ENCODE measurements at regions not wholly inside any gene's neighbourhood (a gene's known extent, or its start where the extent isn't known, plus 50 kb on each side); places are given as distances from the start of the nearest gene placed in this dataset.

DNA sequence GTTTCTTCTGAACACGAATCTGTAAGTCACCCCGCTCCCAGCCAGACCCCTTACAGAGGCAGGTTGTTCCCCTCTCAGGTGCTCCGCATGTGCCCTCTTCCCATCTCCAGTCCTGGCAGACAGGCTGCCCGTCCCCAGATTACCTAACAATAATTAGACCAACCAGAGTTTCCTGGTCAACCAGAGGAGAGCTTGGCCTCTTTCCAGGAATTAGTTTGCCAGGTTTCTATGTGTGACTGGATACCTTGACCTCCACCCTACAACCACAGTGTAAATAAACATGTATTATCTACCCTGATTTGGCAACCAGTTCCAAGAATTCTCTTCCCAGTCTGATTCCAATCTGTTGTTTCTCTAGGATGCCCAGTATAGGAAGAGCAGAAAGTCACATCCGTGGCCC is 178.0 kb upstream of the UMPS start:
- Histone ChIP-seq H3K4me3 (replicated peaks in 1 of 3; ENCODE audit: insufficient read depth in 1 of 3, low read depth in 1 of 3, low read length in 3 of 3) (no peak overlapping the region), H3K27ac (ENCODE audit: insufficient read depth, low read depth, low read length) (no peak overlapping the region), H3K4me2 (ENCODE audit: insufficient read depth, low read length) (no peak overlapping the region), H4K20me1 (replicated peaks; ENCODE audit: control insufficient read depth, extremely low read depth, insufficient read depth, low read length) (no peaks in the 10 kb centered on the region), H2AFZ (ENCODE audit: low read depth, low read length) (no peak overlapping the region), H3K9ac (replicated peaks; ENCODE audit: extremely low read depth, insufficient read depth, low read length) (no peak overlapping the region), H3K79me2 (ENCODE audit: control insufficient read depth, insufficient read depth, low read length) (no peaks in the 10 kb centered on the region), H3K4me1 (ENCODE audit: control insufficient read depth, extremely low read depth, insufficient read depth, low read length) (peaks cover 11% of the 10 kb centered on the region), H3K9me1 (replicated peaks; ENCODE audit: control insufficient read depth, extremely low read depth, insufficient read depth, low read length) (no peaks in the 10 kb centered on the region), H3K9me3 (replicated peaks; ENCODE audit: control insufficient read depth, insufficient read depth, low read length) (no peaks in the 10 kb centered on the region), H3K27me3 (ENCODE audit: control insufficient read depth in 2 of 2, insufficient read depth in 2 of 2, low read length in 2 of 2) (no peaks in the 10 kb centered on the region), H3K36me3 (ENCODE audit: control insufficient read depth in 2 of 2, extremely low read depth in 1 of 2, insufficient read depth in 2 of 2, low read length in 2 of 2) (no peaks in the 10 kb centered on the region)
- peak; percentile 22 for DNase-seq (ENCODE audit: low read depth, low spot score)
- intact Hi-C loops (cut with micrococcal nuclease) (no loop called here), dilution Hi-C loops (cut with MboI; ENCODE audit: extremely low pct_ligation_motif_present, low sequenced_read_pairs) (no loop called here)
- no TSS peak for BruUV-seq (replicated peaks)
- CTCF ChIA-PET = interaction anchor here (2.2 to 6.0 kb wide), 3 partner anchors 13 to 202 kb away, joined by 10 to 50 read pairs (median 10); no protein-coding TSS in a partner anchor
- no peak for FAIRE-seq
- POLR2A ChIA-PET = no interaction called here
- TF ChIP-seq FOS (IDR thresholded peaks at IDR 0.05; ENCODE audit: borderline replicate concordance, insufficient read depth, low read length) = no peak
- TF ChIP-seq GATA2 (IDR thresholded peaks at IDR 0.05; ENCODE audit: insufficient read depth, insufficient read length, low read depth, low read length) = peak; percentile 37

GRCh38 chr3:124553178-124553577 is 177.1 kb upstream of the UMPS start:
- DNase-seq (ENCODE audit: low read depth, low spot score) = no peak
- no TSS peak for BruUV-seq (replicated peaks)
- Histone ChIP-seq H3K4me1 (ENCODE audit: control insufficient read depth, extremely low read depth, insufficient read depth, low read length) (peaks cover 20% of the 10 kb centered on the region), H3K27ac (ENCODE audit: insufficient read depth, low read depth, low read length) (no peak overlapping the region), H3K4me2 (ENCODE audit: insufficient read depth, low read length) (no peak overlapping the region), H3K36me3 (ENCODE audit: control insufficient read depth in 2 of 2, extremely low read depth in 1 of 2, insufficient read depth in 2 of 2, low read length in 2 of 2) (no peaks in the 10 kb centered on the region), H3K4me3 (replicated peaks in 1 of 3; ENCODE audit: insufficient read depth in 1 of 3, low read depth in 1 of 3, low read length in 3 of 3) (no peak overlapping the region), H3K9me3 (replicated peaks; ENCODE audit: control insufficient read depth, insufficient read depth, low read length) (no peaks in the 10 kb centered on the region), H4K20me1 (replicated peaks; ENCODE audit: control insufficient read depth, extremely low read depth, insufficient read depth, low read length) (no peaks in the 10 kb centered on the region), H2AFZ (ENCODE audit: low read depth, low read length) (no peak overlapping the region), H3K79me2 (ENCODE audit: control insufficient read depth, insufficient read depth, low read length) (no peaks in the 10 kb centered on the region), H3K27me3 (ENCODE audit: control insufficient read depth in 2 of 2, insufficient read depth in 2 of 2, low read length in 2 of 2) (no peaks in the 10 kb centered on the region), H3K9me1 (replicated peaks; ENCODE audit: control insufficient read depth, extremely low read depth, insufficient read depth, low read length) (no peaks in the 10 kb centered on the region), H3K9ac (replicated peaks; ENCODE audit: extremely low read depth, insufficient read depth, low read length) (no peak overlapping the region)
- TF ChIP-seq FOS (IDR thresholded peaks at IDR 0.05; ENCODE audit: borderline replicate concordance, insufficient read depth, low read length) (no peak), JUN (IDR thresholded peaks at IDR 0.05; ENCODE audit: borderline replicate concordance, insufficient read depth, insufficient read length, low read depth) (no peak), MYC (IDR thresholded peaks at IDR 0.05; ENCODE audit: low read depth, low read length) (no peak), POLR2AphosphoS5 (IDR thresholded peaks at IDR 0.05; ENCODE audit: insufficient read depth, low read depth, low read length) (no peak), EZH2 (IDR thresholded peaks at IDR 0.05; ENCODE audit: borderline replicate concordance, low read depth, low read length, severe bottlenecking) (no peak), POLR2A (IDR thresholded peaks at IDR 0.05; ENCODE audit: low read depth, low read length) (no peak), GATA2 (IDR thresholded peaks at IDR 0.05; ENCODE audit: insufficient read depth, insufficient read length, low read depth, low read length) (no peak)
- TF ChIP-seq, protein P1, sequence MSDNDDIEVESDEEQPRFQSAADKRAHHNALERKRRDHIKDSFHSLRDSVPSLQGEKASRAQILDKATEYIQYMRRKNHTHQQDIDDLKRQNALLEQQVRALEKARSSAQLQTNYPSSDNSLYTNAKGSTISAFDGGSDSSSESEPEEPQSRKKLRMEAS (IDR thresholded peaks at IDR 0.05; ENCODE audit: insufficient read depth, insufficient read length) = no peak
- TF ChIP-seq, protein P2, sequence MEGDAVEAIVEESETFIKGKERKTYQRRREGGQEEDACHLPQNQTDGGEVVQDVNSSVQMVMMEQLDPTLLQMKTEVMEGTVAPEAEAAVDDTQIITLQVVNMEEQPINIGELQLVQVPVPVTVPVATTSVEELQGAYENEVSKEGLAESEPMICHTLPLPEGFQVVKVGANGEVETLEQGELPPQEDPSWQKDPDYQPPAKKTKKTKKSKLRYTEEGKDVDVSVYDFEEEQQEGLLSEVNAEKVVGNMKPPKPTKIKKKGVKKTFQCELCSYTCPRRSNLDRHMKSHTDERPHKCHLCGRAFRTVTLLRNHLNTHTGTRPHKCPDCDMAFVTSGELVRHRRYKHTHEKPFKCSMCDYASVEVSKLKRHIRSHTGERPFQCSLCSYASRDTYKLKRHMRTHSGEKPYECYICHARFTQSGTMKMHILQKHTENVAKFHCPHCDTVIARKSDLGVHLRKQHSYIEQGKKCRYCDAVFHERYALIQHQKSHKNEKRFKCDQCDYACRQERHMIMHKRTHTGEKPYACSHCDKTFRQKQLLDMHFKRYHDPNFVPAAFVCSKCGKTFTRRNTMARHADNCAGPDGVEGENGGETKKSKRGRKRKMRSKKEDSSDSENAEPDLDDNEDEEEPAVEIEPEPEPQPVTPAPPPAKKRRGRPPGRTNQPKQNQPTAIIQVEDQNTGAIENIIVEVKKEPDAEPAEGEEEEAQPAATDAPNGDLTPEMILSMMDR (IDR thresholded peaks at IDR 0.05; ENCODE audit: extremely low read depth in 1 of 2, insufficient read depth in 1 of 2, low read depth in 1 of 2, low read length in 2 of 2) = no peak
- intact Hi-C loops (cut with micrococcal nuclease) = no loop called here
- dilution Hi-C loops (cut with MboI; ENCODE audit: extremely low pct_ligation_motif_present, low sequenced_read_pairs) = no loop called here
- ChIA-PET CTCF (interaction anchor here (0.7 to 6.0 kb wide), 2 partner anchors 135 to 203 kb away, joined by 3 to 50 read pairs; no protein-coding TSS in a partner anchor), POLR2A (no interaction called here)
- no peak for FAIRE-seq
